Activated CD8-positive, alpha-beta memory T cell treated with anti-CD3 and anti-CD28 coated beads, Interleukin-2, amount 50 U/mL, for 1 hour (primary cell): ENCODE measurements at regions not wholly inside any gene's neighbourhood (a gene's known extent, or its start where the extent isn't known, plus 50 kb on each side); places are given as distances from the start of the nearest gene placed in this dataset.
"Not testable (repeated sequence)": the region's sequence is repeated elsewhere in the genome, so short reads cannot be mapped to it uniquely, and the experiment has no call there.

Source experiments
- DNase-seq: peaks from one replicate; pipeline ENCODE4 v3.0.0-alpha.2; 2020; ENCODE audit errors: extremely low read depth

DNA sequence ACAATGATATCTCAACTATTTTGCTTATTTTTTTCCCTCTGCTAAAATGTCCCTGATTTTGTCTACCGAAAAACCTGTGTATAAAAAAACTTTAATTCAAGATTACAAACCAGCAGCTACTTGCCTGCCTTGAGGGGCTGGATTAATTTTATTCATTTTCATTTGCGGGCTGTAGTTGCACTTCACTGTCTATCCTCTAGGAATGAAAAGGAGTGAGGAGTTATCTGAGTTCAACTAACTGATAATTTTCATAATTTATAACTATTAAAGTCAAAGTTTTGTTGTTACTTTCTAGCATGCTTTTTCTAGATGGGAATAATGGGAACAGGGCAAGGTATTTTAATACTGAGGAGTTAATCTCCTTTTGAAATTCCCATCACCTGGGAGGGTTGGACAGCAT is 50.3 kb upstream of the AGTPBP1 start:
- not testable (repeated sequence) for DNase-seq

DNA sequence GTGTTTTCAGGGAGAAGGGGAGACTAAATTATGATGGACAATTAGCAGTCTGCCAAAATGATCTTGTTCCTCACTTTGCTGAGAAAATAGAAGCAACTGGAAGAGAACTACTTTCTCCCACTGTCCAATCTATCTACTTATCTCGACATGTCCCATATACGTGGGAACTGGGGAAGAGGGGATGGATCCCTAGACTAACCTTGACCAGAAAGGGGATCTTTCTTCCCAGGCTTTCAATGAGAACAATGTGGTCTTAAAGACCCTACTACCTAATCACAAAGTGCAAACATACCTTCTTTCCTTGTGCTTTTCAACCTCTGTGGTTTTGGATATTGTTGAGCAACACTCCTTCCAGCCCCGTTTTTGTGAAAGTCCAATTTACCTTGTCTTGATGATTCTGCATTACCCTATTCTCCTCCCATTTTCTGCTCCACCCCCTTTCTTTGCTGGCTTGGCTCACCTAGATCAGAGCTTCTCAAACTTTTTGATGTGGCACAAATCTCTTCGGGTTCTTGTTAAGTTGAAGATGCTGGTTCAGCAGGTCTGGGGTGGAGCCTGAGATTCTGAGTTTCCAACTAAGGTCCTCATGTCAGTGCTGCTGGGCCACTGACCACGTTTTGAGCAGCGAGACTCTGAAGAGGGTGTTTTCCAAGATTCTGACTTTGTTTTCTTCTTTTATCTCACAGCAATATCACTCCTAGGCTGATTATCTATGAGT is 61.4 kb upstream of the AGTPBP1 start:
- DNase-seq: not testable (repeated sequence)

DNA sequence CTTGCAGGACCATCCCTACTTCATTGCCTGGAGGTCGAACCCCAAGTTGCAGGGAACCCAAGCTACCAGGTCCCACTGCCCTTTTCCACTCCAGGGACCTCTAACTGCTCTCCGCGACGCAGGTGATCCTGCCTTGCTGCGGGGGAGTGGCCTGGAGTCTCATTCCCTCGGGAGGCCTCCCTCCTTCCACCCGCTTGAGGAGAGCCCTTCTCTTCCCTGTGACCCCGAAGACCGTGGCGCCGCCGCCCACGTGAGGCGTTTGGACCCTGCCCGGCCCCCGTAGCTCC is 63.0 kb upstream of the AGTPBP1 start:
- not testable (repeated sequence) for DNase-seq

DNA sequence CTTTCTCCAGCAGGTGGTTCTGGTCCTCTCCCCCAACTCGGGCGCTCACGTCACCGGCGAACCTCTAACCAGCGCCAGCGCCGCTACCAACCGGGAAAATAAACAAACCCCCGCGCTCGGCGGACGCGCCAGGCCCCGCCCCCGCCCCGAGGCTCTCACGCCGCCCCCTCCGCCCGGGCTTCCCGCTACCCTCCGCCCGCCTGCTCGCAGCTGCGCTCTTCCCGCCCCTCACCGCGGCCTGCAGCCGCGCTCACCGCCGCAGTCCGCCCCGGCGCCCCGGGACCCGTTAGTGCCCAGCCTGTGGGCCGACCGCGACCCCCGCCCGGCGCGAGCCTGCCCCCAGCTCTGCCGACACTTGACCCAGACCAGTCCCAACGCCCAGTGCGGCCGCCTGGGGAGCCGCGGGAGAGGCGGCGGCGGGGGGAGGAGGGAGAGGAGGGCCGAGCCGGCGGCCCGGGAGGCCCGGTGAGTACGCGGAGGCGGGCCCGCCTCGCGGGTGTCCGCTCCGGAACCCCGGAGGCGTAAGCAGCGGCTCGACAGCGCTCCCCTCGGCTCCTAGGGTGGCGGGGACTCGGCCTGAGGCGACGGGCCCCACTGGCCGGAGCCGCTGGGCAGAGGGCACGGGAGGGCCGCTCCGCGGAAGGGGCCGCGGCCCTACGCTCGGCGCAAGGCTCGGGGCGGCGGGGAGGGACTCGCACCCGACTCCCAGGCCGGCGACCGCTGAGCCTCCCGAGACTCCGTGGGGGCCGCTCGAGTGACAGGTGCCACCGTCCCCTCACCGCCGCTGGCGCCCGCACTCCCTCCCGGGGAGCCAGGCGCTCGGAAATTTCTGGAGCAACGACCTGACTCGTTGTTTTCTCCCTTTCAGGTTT is 63.6 kb upstream of the AGTPBP1 start:
- DNase-seq: peak; percentile 47

DNA sequence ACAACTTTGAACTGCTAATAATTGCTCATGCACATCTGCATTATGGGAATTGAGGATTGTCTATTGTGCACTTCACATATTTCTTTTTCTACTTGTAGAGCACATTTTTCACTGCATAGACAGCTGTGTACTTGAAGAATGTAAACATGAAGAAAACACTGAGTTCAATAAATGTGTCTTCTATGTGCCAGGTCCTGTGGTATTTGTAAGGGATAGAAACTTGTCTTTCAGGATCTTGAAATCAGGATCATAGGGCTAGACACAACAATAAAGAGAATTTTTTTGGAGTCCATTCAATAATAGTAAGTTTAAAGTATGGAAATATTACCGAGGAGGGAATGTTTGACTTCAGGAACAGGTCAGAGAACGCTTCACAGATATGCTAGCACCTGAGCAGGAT is 66.6 kb upstream of the AGTPBP1 start:
- not testable (repeated sequence) for DNase-seq

DNA sequence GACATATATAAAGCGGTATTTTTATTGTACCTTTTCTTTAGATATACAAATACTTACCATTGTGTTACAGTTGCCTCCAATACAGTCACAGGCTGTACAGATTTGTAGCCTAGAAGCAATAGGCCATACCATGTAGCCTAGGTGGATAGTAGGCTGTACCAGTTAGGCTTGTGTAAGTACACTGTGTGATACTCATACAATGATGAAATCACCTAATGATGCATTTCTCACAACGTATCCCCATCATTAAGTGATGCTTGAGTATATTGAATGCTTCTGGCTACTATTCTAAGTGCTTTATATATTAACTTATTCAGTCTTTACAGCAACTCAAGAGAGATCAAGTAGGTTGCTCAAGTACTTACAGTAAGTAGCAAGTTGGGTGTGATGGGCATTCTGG is 71.6 kb upstream of the AGTPBP1 start:
- not testable (repeated sequence) for DNase-seq

DNA sequence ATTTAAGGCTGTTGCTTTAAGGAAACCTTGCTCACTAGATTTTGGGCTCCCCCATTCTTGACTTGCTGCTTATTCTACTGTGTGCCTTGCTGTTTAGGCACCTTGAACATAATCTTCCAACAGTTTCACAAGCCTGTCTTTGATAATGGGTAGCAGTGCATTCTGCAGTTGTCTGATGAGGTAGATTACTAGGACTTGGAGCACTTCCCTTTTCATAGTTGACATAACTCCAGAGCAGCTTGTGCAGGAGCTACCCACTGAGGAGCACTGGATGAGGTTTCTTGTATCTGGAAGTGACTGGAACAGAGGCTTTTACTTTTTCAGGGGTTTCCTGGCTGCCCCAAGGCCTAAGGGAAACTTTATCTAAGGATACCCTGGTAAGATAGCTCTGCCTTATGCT is 73.0 kb upstream of the AGTPBP1 start:
- DNase-seq: not testable (repeated sequence)

DNA sequence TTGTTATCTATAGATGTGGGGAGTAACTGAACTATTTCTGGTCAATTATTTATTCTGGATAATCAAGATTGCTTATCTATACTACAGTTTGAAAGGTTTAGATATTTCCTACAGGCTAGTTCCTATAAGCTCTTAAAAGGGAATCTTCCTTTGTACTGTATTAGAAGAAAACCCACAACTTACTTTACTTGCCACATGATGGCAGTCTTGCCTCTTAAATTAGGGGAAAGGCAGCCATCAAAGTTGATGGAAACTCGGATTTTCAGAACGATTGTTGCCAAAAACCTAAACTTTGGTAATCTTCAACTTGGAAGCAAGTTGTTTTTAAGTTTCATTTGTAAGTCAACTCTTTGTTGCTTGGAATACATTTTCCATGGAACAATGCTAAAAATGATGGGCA is 77.2 kb upstream of the AGTPBP1 start:
- not testable (repeated sequence) for DNase-seq

DNA sequence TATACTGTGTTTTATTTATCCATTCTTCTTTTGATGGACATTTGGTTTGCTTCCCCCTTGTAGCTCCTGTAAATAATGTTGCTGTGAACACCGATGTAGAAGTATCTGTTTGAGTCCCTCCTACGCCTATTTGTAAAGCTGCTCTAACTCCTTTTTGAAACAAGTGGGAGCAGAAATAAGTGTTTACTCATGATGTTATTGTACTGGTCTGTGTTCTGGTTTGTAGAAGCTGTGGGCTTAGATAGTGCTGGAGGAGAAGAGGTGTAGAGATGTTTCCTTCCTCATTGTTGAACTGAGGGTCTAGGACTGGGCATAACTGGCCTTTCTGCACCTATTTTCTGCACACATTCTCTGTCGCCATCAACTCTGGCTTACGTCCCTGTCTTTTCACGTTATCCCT is 78.8 kb upstream of the AGTPBP1 start:
- DNase-seq: not testable (repeated sequence)

DNA sequence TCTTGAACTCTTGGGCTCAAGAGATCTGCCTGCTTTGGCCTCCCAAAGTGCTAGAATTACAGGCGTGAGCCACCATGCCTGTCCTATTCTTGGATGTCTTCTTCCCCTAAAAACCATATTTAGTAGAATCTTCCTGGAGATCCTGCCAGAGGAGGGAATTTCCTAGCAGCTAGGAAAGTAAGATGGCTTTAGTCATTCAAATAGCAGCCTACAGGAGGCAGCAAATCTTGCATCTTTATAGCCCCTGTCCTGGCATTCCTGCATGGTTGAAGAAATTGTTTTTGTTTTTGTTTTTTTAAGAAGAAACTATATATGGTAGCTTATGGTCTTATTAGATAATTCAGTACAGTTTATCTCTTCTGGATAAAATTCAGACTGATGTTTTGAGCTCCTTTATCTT is 83.2 kb upstream of the AGTPBP1 start:
- DNase-seq: not testable (repeated sequence)

DNA sequence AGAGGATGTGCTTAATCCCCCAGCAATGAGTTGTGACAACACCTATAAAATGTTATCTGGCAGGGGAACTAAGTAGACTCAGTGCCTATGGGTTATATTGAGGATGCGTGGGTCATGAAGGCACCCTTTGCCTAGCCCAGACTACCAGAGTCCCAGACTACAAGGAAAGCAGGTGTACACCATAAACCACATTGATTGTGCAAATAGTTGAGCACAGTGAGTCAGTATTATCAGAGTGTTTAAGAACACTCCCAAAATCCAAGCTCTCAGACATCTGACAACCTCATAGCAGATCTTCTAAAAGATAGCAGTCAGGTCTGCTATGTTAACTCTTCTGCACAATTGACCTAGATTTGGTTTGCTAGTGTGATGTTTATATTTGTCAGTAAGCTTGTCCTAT is 92.8 kb upstream of the AGTPBP1 start:
- DNase-seq: not testable (repeated sequence)

DNA sequence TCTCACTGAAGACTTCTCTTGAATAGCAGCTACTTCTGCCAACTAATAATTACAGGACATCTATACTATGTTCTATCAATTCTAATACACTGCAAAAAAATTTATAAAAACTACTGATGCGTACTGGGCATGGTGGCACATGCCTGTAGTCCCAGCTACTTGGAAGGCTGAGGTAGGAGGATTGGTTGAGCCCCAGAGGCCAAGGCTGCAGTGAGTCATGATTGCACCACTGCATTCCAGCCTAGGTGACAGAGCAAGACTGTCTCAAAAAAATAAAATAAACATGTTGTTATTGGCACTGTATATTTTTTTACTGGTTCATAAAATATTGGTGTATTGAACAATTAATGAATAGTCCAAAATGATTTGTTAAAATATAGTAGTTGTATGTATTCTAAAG is 97.0 kb upstream of the NAA35 start:
- not testable (repeated sequence) for DNase-seq

DNA sequence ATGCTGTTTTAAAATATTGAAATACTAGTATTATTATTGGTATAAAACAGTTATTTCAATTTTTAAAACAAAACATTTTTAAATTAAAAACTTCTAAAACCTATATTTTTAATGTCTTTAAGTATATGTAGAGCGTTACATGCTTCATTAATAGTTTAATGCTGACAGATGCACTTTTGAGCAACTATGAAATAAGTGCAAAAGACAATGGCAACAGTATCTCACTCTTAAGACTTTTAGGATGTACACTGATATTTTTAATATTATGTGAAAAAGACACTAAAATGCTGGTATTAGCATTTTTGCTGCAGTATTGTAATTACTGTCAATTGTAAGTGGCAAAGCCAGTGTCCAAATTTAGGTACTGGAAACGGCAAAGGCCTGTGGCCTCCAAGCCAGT is 93.2 kb upstream of the NAA35 start:
- DNase-seq: not testable (repeated sequence)

DNA sequence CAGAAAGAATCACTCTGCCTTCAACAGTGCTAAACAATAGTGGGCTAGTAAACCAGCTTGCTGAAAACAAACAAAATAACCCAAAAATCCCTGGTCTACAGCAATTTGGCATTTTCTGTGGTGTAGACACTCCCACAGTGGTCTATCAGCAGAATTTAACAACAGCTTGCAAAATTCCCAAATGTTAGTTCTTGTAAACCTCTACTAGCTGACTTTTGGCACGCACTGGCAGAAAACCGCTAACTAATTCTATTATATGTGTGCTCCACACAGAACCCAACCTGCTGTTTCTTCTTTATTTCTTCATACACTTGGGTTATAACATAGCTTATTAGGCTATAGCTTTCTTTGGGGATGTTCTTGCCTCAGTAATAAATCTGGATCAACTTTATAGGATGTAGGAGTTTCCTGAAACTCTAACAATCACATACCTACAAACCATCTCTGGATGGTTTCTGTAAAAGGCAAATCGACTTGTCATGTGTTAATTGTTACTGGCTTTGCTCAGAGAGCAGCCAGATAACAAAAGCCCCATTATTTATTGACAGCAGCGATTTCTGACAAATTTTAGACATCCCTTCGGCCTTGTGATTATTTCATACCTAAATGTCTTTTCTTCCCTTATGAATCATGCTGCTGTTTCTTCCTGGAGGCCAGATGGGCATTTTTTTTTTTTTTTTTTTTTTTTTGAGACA is 82.7 kb upstream of the NAA35 start:
- no peak for DNase-seq

DNA sequence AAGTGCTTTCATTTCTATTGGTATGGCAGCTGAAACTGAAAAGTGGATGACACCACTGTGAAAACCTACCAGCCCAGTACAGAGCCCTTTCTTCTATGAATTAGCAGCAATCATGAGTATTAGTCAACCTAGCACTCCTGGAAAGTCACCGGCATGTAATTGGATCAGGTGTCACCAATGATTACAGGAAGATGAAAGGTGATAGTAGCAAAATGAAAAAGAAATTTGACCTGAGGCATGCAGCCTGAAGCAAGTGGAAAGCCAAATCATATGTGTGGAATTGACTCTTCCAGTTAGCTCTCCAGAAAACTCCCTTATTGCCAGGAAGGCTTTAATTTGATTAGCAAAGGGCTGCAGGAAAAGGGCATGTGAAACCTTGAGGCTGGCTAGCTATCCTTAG is 81.2 kb upstream of the NAA35 start:
- no peak for DNase-seq

DNA sequence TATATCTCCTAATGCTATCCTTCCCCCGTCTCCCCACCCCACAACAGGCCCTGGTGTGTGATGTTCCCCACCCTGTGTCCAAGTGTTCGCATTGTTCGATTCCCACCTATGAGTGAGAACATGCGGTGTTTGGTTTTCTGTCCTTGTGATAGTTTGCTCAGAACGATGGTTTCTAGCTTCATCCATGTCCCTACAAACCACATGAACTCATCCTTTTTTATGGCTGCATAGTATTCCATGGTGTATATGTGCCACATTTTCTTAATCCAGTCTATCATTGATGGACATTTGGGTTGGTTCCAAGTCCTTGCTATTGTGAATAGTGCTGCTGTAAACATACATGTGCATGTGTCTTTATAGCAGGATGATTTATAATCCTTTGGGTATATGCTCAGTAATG is 79.1 kb upstream of the NAA35 start:
- DNase-seq: not testable (repeated sequence)

DNA sequence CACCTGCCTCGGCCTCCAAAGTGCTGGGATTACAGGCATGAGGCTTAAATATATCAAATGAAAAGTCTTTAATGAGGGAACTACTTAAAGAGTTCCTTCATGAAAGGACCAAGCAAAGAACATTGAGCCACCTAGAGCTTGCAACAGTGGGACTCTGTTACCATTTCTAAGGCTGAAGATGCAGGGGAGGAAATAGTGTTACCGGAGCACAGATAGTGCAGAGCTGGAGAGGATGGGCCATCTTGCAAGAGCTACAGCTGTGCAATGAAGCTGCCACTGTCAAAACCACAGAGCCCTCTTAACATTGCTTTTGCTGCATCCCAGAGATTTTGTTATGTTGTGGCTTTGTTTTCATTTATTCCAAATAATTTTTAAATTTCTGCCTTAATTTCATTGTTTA is 77.1 kb upstream of the NAA35 start:
- no peak for DNase-seq

DNA sequence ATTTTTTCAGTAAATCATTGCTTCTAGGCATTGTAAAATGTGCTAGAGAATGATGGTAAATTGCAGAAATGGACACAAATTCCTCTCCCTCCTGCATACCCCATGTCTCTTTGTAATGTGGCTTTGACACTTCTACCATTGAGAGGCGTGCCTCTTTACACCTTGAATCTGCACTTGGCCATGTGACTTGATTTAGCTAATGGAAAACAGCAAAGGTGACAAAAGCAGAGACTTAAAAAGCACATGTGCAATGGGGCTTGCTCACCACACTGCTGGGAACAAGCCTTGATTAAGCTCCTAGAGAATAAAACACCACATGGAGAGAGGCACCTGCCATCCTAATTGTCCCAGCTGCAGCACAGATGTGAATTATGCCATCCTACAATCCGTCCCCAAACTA is 69.9 kb upstream of the NAA35 start:
- no peak for DNase-seq

DNA sequence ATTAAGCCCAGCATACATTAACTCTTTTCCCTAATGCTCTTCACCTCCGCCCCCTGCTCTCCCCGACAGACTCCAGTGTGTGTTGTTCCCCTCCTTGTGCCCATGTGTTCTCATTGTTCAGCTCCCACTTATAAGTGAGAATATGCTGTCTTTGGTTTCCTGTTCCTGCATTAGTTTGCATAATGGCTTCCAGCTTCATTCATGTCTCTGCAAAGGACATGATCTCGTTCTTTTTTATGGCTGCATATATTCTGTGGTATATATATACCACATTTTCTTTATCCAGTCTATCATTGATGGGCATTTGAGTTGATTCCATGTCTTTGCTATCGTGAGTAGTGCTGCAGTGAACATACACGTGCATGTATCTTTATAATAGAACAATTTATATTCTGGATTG is 69.3 kb upstream of the NAA35 start:
- DNase-seq: not testable (repeated sequence)

DNA sequence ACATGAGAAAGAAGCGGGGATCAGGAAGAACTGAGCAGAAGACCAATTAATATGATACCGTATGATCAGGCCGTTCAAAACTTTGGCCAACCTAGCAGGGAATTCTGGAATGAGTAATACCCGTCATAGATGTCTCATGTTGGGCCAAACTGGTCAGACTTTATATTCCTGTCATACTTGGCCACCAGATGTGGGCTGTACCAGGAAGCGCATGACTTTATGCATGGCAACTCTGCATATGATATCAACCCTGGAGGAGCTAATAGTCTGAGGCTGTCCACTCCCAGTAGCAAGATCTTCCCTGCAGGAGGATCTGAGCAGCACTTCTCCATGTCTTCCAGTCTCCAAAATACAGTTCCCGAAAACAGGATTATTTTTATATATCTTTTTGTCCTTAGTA is 68.5 kb upstream of the NAA35 start:
- no peak for DNase-seq

DNA sequence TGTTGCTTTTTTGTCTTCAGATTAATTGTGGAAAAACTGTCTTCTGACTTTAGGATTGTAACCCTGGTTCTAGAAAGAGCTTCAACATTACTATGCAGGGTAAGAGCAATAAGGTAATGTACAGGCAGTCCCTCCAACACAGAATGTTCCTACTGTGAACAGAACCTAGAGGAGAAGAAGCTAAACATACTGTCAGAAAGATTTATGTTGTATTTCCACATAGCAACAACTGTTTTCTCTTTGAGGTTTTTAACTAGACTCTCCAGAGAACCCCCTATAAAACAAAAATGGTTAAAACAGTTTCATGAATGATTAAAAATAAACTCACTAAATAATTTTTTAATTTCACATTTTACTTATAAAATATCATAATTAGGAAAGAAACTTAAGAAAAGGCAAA is 64.3 kb upstream of the NAA35 start:
- DNase-seq: no peak

DNA sequence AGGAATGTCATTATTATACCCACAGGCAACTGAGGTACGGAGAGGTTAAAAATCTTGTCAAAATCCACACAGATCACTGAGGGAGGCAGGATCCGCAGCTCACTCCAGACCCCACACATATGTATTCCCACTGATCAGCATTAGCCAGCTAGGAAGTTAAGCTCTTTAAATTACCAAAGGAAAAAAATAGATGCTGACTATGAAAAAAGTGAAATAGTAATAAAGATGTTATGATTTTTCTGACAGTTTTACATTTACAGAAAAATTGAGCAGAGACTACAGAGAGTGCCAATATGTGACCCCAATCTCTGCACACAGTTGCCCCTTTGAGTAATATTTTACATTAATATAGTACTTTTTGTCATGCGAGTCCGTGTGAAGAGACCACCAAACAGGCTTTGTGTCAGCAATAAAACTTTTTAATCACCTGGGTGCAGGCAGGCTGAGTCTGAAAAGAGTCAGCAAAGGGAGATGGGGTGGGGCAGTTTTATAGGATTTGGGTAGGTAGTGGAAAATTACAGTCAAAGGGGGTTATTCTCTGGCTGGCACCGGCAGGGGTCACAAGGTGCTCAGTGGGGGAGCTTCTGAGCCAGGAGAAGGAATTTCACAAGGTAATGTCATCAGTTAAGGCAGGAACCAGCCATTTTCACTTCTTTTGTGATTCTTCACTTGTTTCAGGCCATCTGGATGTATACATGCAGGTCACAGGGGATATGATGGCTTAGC is 61.9 kb upstream of the NAA35 start:
- DNase-seq: not testable (repeated sequence)
